Epithelial cell of proximal tubule (primary cell): ENCODE measurements at regions not wholly inside any gene's neighbourhood (a gene's known extent, or its start where the extent isn't known, plus 50 kb on each side); places are given as distances from the start of the nearest gene placed in this dataset.

ENCODE experiments used
- DNase-seq: peaks from one replicate; pipeline ENCODE4 v3.0.0-alpha.2; 2011; ENCODE audit warnings: low read depth
- H3K4me3 ChIP-seq: 2 replicates; pipeline ENCODE4 v1.5.1; 2011; ENCODE audit warnings: low read depth, mild to moderate bottlenecking, low read length
- CTCF ChIP-seq: conservative IDR thresholded peaks from 2 replicates; pipeline ENCODE4 v1.5.1; 2012; ENCODE audit warnings: low read depth, mild to moderate bottlenecking, low read length

- DNase-seq: no peak
- no peak for TF ChIP-seq CTCF
Measured at GRCh38 chr3:132154619-132155018, 119.8 kb upstream of the CPNE4 start.

GRCh38 chr3:132159145-132159544 lies 124.3 kb upstream of the CPNE4 start:
- DNase-seq: no peak
- H3K4me3 ChIP-seq: no peak overlapping the region
- TF ChIP-seq CTCF: no peak

More at GRCh38 chr3:132154619-132155018, 119.8 kb upstream of the CPNE4 start:
- H3K4me3 ChIP-seq: no peak overlapping the region

- no peak overlapping the region for H3K4me3 ChIP-seq
- TF ChIP-seq CTCF: no peak
- no peak for DNase-seq
Measured at GRCh38 chr3:132160198-132160597, 125.4 kb upstream of the CPNE4 start.

- no peak for DNase-seq
- TF ChIP-seq CTCF: no peak
- no peak overlapping the region for H3K4me3 ChIP-seq
Measured at GRCh38 chr3:132161608-132162007, 126.8 kb upstream of the CPNE4 start.

- peak; percentile 37 for DNase-seq
- no peak for TF ChIP-seq CTCF
- H3K4me3 ChIP-seq: no peak overlapping the region
Measured at GRCh38 chr3:132164469-132165092, 129.8 kb upstream of the CPNE4 start.

- TF ChIP-seq CTCF: no peak
- no peak overlapping the region for H3K4me3 ChIP-seq
- DNase-seq: no peak
Measured at GRCh38 chr3:132167870-132168269, 133.1 kb upstream of the CPNE4 start.

- TF ChIP-seq CTCF: peak; percentile 13
- H3K4me3 ChIP-seq: no peak overlapping the region
- no peak for DNase-seq
Measured at GRCh38 chr3:132174500-132174899, 139.7 kb upstream of the CPNE4 start.
